Esophagus squamous epithelium (tissue), 5 donors: ENCODE measurements at regions not wholly inside any gene's neighbourhood (a gene's known extent, or its start where the extent isn't known, plus 50 kb on each side); places are given as distances from the start of the nearest gene placed in this dataset.

Source experiments
- DNase-seq: peaks from one replicate; lab custom pipeline; 2025; lab: John Stamatoyannopoulos, UW
- H3K27ac ChIP-seq, 4 donors: fragments of 200-600 bp; sonication (generic); one replicate each; pipeline ENCODE4 v1.5.1; 2016 to 2019; ENCODE audit warnings: mild to moderate bottlenecking in 1 of 4
- H3K27me3 ChIP-seq, 4 donors: fragments of 200-600 bp; sonication (generic); 1 replicate in 3 of 4; 2 replicates in 1 of 4; pipeline versions ENCODE4 v1.5.1 to v1.6.0; 2017 to 2021; ENCODE audit warnings: antibody characterized with exemption in 1 of 4
- H3K36me3 ChIP-seq, 3 donors: fragments of 200-600 bp; sonication (generic); one replicate each; pipeline ENCODE4 v1.5.1; 2016 to 2019
- H3K4me1 ChIP-seq, 3 donors: fragments of 200-600 bp; sonication (generic); one replicate each; pipeline ENCODE4 v1.5.1; 2017 to 2019
- H3K4me3 ChIP-seq, 4 donors: fragments of 200-600 bp; sonication (generic); 1 replicate in 3 of 4; 2 replicates in 1 of 4; pipeline ENCODE4 v1.5.1; 2016 to 2019; ENCODE audit warnings: mild to moderate bottlenecking in 2 of 4, moderate library complexity in 1 of 4
- H3K9me3 ChIP-seq, 3 donors: fragments of 200-600 bp; sonication (generic); one replicate each; pipeline ENCODE4 v1.5.1; 2016 to 2019
- POLR2A ChIP-seq, 4 donors: fragments of 450-650 bp; IDR thresholded peaks; one replicate each; pipeline ENCODE4 v1.6.1; 2017; ENCODE audit warnings: antibody characterized with exemption in 4 of 4, mild to moderate bottlenecking in 4 of 4, moderate library complexity in 3 of 4
- WGBS, 2 donors: methylation state at CpG; one replicate each; pipeline ENCODE4 v1.1.5; 2018; 5-methylcytosine and 5-hydroxymethylcytosine counted together
- intact Hi-C: fragments of 100-400 bp; cut with DNase I; formaldehyde crosslinking; loops from one replicate; pipeline ENCODE4 v1.15.0; 2022
- TF ChIP-seq, protein P1 (sequence below), 6 experiments: fragments of 450-650 bp in 4 of 6; fragments of 200-600 bp in 2 of 6; sonication (generic) in 2 of 6; IDR thresholded peaks; one replicate each; pipeline ENCODE4 v1.5.1; 2016 to 2019; ENCODE audit warnings: antibody characterized with exemption in 6 of 6, mild to moderate bottlenecking in 4 of 6, moderate library complexity in 4 of 6
- donor health status: DM: yes; HTN: yes; CAD: no.

DNA sequence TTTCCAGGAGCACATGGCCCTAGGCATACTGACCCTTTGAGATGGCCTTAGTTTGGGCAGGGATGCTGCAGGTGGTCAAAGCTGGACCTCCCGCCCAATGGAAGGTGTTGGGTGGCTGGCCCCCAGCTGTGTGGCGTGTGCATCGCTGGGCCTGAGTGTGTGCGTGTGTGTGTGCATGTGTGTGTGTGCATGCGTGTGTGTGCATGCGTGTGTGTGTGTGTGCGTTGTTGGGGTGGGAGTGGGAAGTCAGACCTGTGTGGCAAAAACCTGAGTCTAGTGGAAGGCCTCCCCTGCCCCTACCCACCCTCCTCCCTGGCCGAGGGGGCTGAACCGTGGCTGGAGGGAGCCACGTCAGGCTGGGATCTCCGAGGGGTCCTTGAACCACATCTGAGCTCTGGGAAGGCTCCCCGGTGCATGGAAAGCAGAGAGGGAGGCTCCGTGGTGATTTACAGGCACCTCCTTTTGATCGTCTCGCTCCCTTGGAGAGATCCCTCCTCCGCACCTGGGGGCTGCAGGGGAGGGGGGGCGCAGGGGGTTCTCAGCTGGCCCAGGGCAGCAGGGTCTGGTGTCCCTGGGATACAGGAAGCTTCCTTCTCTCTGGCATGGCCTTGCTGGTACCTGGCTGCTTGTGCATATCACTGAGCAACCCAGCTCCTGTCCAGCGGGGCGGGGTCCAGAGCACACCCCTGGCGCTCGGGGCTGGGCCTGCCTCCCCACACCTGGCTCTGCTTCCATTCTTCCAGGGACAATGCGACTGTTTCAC, 124.7 kb upstream of the WNT4 start:
- Histone ChIP-seq H3K36me3 (no peaks in the 10 kb centered on the region), H3K4me3 (no peak overlapping the region), H3K27me3 (peaks cover 0 to 33% (median 0%) of the 10 kb centered on the region in 4 donors), H3K27ac (no peak overlapping the region), H3K9me3 (no peaks in the 10 kb centered on the region), H3K4me1 (peaks cover 0 to under 1% (median 0%) of the 10 kb centered on the region in 3 donors)
- intact Hi-C loops: no loop called here
- TF ChIP-seq, protein P1, sequence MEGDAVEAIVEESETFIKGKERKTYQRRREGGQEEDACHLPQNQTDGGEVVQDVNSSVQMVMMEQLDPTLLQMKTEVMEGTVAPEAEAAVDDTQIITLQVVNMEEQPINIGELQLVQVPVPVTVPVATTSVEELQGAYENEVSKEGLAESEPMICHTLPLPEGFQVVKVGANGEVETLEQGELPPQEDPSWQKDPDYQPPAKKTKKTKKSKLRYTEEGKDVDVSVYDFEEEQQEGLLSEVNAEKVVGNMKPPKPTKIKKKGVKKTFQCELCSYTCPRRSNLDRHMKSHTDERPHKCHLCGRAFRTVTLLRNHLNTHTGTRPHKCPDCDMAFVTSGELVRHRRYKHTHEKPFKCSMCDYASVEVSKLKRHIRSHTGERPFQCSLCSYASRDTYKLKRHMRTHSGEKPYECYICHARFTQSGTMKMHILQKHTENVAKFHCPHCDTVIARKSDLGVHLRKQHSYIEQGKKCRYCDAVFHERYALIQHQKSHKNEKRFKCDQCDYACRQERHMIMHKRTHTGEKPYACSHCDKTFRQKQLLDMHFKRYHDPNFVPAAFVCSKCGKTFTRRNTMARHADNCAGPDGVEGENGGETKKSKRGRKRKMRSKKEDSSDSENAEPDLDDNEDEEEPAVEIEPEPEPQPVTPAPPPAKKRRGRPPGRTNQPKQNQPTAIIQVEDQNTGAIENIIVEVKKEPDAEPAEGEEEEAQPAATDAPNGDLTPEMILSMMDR (IDR thresholded peaks at IDR 0.05): no peak
- no peak for TF ChIP-seq POLR2A (IDR thresholded peaks at IDR 0.05)
- 33 to 47% methylated on average over 3 to 6 of the region's 22 CpGs for WGBS, 2 donors
- DNase-seq: no peak

DNA sequence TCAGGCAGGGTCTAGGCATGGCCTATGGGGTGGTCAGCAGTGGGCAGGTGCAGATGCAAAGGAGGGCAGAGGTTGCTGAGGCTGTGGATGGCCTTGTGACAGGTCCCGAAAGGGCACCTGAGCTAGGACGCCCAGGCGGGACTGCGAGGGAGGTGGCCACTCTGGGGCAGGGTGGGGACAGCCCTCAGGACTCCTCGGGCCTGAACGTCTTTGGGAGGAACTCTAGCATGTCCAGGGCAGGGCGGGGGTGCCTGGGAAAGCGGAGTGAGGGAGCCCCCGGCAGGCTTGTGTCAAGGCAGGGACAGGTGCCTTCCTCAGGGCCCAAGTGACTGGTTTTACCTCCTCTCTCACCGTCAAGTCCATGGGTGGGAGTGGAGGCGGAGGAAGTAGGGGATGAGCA, 125.4 kb upstream of the WNT4 start:
- intact Hi-C loops: no loop called here
- H3K27ac ChIP-seq: no peak overlapping the region
- peaks cover 0 to 35% (median 0%) of the 10 kb centered on the region in 4 donors for H3K27me3 ChIP-seq
- H3K4me1 ChIP-seq: peaks cover 0 to 7% (median 0%) of the 10 kb centered on the region in 3 donors
- no peak for DNase-seq
- H3K36me3 ChIP-seq: no peaks in the 10 kb centered on the region
- no peak overlapping the region for H3K4me3 ChIP-seq
- TF ChIP-seq, protein P1 (IDR thresholded peaks at IDR 0.05): no peak
- TF ChIP-seq POLR2A (IDR thresholded peaks at IDR 0.05): no peak
- H3K9me3 ChIP-seq: no peaks in the 10 kb centered on the region
- 77 to 100% methylated on average over 1 to 9 of the region's 11 CpGs for WGBS, 2 donors

DNA sequence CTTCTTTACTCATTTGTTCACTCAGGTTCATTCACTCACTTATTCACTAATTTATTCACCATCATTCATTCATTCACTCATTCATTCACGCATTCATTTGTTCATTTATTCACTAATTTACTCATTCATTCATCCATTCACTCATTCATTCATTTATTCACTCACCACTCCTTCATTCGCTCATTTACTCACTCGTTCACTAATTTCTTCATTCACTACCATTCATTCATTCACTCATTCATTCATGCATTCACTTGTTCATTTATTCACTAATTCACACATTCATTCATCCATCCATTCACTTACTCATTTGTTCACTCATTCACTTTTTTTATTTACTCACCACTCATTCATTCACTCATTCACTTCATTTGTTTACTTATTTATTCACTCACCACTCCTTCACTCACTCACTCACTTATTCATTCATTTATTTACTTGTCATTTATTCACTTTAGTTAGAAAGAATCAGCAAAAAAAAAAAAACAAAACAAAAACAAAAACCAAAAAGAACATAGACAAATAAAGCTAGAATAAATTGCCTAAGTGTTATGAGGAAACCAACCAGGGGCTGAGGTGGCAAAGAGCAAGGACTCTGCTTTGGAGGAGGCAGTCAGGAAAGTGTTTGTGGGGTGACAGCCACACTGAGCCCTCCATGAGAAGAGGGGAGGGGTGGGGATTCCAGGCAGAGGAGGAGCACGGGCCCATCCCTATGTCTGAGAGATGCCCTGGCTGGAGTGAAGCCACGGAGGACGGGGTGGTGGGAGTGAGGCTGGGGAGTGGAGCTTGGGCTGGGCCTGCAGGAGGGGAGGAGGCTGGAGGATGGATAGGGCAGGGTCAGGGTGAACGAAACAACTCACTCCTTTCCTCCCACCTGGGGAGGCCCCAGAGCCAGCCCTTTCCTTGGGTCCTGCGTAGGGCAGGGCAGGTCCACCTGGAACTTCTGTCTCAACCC, 129.2 kb upstream of the WNT4 start:
- H3K4me3 ChIP-seq: no peak overlapping the region
- DNase-seq: no peak
- no peaks in the 10 kb centered on the region for H3K36me3 ChIP-seq
- peaks cover 0 to 17% (median 0%) of the 10 kb centered on the region in 4 donors for H3K27me3 ChIP-seq
- H3K27ac ChIP-seq: no peak overlapping the region
- TF ChIP-seq, protein P1 (IDR thresholded peaks at IDR 0.05): no peak
- TF ChIP-seq POLR2A (IDR thresholded peaks at IDR 0.05): no peak
- no peaks in the 10 kb centered on the region for H3K9me3 ChIP-seq
- H3K4me1 ChIP-seq: peaks cover 4 to 32% (median 5%) of the 10 kb centered on the region in 3 donors
- intact Hi-C loops: loop anchor here (10.0 kb wide), 1 partner anchor 147 kb away; no protein-coding TSS in a partner anchor
- WGBS, 2 donors: 67 to 81% methylated on average over 7 to 8 of the region's 8 CpGs

DNA sequence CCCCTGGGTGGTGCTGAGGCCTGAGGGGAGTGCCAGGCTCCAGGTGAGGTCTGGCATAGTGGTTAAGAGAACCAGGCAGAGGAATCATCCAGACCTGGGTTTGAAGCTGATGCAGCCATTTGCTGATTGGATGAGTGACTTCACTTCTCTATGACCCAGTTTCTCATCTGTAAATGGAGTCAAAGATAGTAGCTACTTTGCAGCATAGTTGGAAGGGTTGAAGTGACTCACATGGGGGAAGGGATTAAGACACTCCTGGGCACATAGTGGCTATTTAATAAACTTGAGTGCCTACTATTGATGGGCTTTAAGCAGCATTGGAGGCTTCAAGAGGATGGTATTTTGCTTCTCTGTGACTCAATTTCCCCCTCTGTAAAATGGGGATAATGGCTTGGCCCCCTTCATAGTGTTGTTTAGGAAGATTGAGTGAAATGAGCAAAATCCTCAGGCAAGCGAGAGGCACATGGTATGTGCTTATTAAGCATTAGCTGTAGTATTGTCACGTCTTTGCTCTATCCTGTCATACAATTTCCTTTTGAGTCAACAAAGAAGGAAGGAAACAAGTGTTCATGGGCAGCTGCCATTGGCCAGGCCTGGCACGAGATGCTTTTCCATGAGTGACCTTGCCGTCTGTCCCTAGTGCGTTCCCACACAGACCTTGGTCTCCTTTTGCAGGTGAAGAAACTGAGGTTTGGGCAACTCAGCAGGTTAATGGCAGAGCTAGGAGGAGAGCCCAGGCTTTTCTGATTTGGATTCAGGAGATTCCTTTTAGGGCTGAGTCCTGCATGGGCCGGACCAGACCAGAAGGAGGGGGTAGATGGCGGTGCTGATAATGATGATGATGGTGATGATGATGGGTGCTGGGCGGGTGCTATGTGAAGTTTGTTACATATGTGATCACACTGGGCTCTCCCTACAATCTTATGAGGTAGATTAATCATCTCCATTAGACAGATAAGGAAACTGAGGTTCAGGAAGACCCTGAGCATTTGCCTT, 131.1 kb upstream of the WNT4 start:
- TF ChIP-seq POLR2A (IDR thresholded peaks at IDR 0.05): no peak
- TF ChIP-seq, protein P1 (IDR thresholded peaks at IDR 0.05): no peak
- no peak overlapping the region for H3K27ac ChIP-seq
- H3K9me3 ChIP-seq: no peaks in the 10 kb centered on the region
- no peak for DNase-seq
- intact Hi-C loops: loop anchor here (10.0 kb wide), 1 partner anchor 149 kb away; no protein-coding TSS in a partner anchor
- H3K36me3 ChIP-seq: no peaks in the 10 kb centered on the region
- H3K4me1 ChIP-seq: peaks cover 4 to 32% (median 5%) of the 10 kb centered on the region in 3 donors
- H3K4me3 ChIP-seq: no peak overlapping the region
- WGBS, 2 donors: 86 to 89% methylated on average over 8 of the region's 8 CpGs
- H3K27me3 ChIP-seq: peaks cover 0 to 11% (median 0%) of the 10 kb centered on the region in 4 donors
